ENCODE measurements at regions not wholly inside any gene's neighbourhood (a gene's known extent, or its start where the extent isn't known, plus 50 kb on each side); places are given as distances from the start of the nearest gene placed in this dataset.

DNA sequence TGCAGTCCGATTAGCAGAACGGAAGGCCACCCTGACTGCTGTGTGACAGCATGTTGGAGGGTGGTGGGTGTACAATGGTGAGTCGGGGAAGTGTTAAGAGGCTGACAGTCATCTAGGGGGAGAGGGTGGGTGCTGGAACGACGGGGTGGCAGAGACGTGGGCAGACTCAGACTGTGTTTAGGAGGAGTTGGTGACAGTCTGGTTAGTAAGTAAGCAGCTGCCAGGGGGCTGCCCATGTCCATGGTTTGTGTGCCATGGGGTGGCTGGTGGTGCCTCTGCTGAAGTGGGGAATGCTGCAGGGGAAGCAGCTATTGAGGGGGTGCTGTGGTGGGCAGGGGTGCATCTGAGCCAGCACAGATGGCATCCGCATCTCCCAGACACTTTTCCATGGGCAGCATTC, 51.3 kb upstream of the BOD1 start:
- no peak overlapping the region for H3K27ac ChIP-seq (ENCODE audit: low read depth, low read length)
- TF ChIP-seq, protein P1, sequence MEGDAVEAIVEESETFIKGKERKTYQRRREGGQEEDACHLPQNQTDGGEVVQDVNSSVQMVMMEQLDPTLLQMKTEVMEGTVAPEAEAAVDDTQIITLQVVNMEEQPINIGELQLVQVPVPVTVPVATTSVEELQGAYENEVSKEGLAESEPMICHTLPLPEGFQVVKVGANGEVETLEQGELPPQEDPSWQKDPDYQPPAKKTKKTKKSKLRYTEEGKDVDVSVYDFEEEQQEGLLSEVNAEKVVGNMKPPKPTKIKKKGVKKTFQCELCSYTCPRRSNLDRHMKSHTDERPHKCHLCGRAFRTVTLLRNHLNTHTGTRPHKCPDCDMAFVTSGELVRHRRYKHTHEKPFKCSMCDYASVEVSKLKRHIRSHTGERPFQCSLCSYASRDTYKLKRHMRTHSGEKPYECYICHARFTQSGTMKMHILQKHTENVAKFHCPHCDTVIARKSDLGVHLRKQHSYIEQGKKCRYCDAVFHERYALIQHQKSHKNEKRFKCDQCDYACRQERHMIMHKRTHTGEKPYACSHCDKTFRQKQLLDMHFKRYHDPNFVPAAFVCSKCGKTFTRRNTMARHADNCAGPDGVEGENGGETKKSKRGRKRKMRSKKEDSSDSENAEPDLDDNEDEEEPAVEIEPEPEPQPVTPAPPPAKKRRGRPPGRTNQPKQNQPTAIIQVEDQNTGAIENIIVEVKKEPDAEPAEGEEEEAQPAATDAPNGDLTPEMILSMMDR (IDR thresholded peaks at IDR 0.05; ENCODE audit: low read depth, low read length): no peak
- peaks cover 17% of the 10 kb centered on the region for H3K27me3 ChIP-seq (ENCODE audit: control insufficient read depth, insufficient read depth, low read length)
- ChIA-PET POLR2A (no interaction called here), CTCF (no interaction called here)
- no peak for DNase-seq (ENCODE audit: low read depth, low spot score)
- H3K9me3 ChIP-seq (ENCODE audit: control insufficient read depth, insufficient read depth, low read length): no peaks in the 10 kb centered on the region; the same call in 1 of the 2 replicates
- no peak overlapping the region for H3K4me3 ChIP-seq (ENCODE audit: low read depth, low read length)

DNA sequence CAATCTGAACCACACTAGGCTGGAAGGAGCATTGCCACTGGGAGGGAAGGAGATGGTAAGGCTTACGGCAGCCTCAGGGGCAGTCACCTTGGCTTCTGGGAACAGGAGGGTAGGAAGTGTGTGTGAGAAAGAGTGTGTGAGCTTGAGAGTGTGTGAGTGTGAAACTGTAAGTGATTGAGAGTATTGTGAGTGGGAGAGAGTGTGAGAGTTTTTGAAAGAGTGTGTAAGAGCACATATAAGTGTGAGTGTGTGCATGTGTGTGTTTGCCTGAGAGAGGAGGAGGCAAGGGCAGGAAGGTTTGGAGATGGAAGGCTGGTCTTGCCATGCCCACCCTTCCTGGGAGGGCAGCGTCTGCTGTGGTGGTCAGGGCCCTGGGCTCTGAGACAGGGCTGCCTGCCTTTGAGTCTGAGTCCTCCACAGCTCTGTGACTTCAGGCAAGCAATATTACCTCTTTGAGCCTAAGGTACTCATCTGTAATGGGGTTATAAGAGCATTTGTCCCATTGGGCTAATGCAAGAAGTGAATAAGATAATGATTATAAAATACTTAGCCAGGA, 51.9 kb upstream of the BOD1 start:
- no peak overlapping the region for H3K4me3 ChIP-seq (ENCODE audit: low read depth, low read length)
- no peak for DNase-seq (ENCODE audit: low read depth, low spot score)
- H3K9me3 ChIP-seq (ENCODE audit: control insufficient read depth, insufficient read depth, low read length): no peaks in the 10 kb centered on the region; the same call in 1 of the 2 replicates
- TF ChIP-seq, protein P1 (IDR thresholded peaks at IDR 0.05; ENCODE audit: low read depth, low read length): no peak
- CTCF ChIA-PET: no interaction called here
- H3K27ac ChIP-seq (ENCODE audit: low read depth, low read length): no peak overlapping the region
- POLR2A ChIA-PET: no interaction called here
- peaks cover 23% of the 10 kb centered on the region for H3K27me3 ChIP-seq (ENCODE audit: control insufficient read depth, insufficient read depth, low read length)

DNA sequence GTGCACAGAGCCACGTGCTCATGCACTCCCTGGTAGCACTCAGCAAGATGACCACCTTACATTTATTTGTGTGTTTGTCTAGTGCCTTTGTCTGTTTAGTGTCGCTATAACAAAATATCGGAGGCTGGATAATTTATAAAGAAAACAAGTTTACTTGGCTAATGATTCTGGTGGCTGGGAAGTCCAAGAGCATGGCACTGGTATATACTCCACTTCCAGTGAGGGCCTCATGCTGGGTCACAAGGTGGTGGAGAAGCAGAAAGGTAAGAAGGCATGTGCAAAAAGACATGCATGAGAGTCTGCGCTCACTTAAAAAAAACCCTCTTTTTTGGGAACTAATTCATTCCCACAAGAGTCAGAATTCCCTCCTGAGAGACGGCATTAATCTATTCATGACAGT, 52.5 kb upstream of the BOD1 start:
- TF ChIP-seq, protein P1 (IDR thresholded peaks at IDR 0.05; ENCODE audit: low read depth, low read length): no peak
- DNase-seq (ENCODE audit: low read depth, low spot score): no peak
- CTCF ChIA-PET: no interaction called here
- no peaks in the 10 kb centered on the region; the same call in 1 of the 2 replicates for H3K9me3 ChIP-seq (ENCODE audit: control insufficient read depth, insufficient read depth, low read length)
- POLR2A ChIA-PET: no interaction called here
- no peak overlapping the region for H3K4me3 ChIP-seq (ENCODE audit: low read depth, low read length)
- peaks cover 25% of the 10 kb centered on the region for H3K27me3 ChIP-seq (ENCODE audit: control insufficient read depth, insufficient read depth, low read length)
- no peak overlapping the region for H3K27ac ChIP-seq (ENCODE audit: low read depth, low read length)

DNA sequence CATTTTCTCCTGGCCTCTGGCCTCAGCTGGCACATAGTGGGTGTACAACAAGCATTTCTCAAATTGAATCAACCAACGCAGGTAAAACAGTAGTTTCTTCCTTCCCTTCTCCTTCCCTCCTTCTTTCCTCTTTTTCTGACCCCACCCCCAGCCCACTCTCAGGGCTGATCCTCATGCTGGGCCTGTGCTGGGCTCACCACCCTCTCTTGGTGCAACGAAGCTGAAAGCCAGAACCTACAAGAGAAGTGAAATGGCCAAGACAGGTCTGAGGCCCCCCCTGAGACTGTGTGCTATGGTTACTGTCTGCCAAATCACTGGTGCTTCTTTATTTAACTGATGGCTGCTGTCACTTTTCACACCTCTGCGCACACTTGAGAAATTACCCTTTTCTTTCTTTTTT, 53.0 kb upstream of the BOD1 start:
- Histone ChIP-seq H3K4me3 (ENCODE audit: low read depth, low read length) (no peak overlapping the region), H3K27ac (ENCODE audit: low read depth, low read length) (no peak overlapping the region), H3K9me3 (ENCODE audit: control insufficient read depth, insufficient read depth, low read length) (no peaks in the 10 kb centered on the region; the same call in 1 of the 2 replicates), H3K27me3 (ENCODE audit: control insufficient read depth, insufficient read depth, low read length) (peaks cover 25% of the 10 kb centered on the region)
- POLR2A ChIA-PET: no interaction called here
- DNase-seq (ENCODE audit: low read depth, low spot score): no peak
- TF ChIP-seq, protein P1 (IDR thresholded peaks at IDR 0.05; ENCODE audit: low read depth, low read length): no peak
- CTCF ChIA-PET: no interaction called here

DNA sequence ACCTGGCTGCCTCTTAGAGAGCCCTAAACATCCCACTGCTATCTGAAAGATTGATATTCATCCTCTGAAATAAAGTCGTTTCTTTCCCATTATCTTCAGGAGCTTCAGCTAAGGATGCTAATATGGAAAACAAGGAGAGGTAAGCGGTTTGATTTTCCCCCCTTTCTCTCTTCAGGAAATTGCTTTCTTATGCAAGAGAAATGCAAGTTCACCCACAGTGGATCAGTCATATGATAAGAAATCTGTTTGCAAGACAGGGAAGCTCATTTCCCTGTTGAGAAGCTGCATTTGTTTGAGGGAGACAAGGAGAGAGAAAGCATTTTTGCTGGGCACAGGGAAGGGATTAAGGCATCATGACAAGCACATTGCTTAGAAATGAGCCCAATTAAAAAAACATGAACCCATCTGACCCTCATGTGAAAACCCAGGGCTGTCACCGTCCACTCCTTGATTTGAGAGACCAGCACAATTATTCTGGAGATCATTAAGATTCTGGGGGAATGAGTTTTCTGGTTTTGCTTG, 53.7 kb upstream of the BOD1 start:
- ChIA-PET CTCF (interaction anchor here (0.7 to 1.3 kb wide), 2 partner anchors 10 to 642 kb away, joined by 3 to 10 read pairs; no protein-coding TSS in a partner anchor), POLR2A (interaction anchor here (0.6 kb wide), 1 partner anchor 8 kb away, joined by 5 read pairs; no protein-coding TSS in a partner anchor)
- no peak overlapping the region for H3K27ac ChIP-seq (ENCODE audit: low read depth, low read length)
- DNase-seq (ENCODE audit: low read depth, low spot score): no peak
- TF ChIP-seq, protein P1 (IDR thresholded peaks at IDR 0.05; ENCODE audit: low read depth, low read length): no peak
- peaks cover 25% of the 10 kb centered on the region for H3K27me3 ChIP-seq (ENCODE audit: control insufficient read depth, insufficient read depth, low read length)
- peaks cover 4% of the 10 kb centered on the region; the same call in 1 of the 2 replicates for H3K9me3 ChIP-seq (ENCODE audit: control insufficient read depth, insufficient read depth, low read length)
- no peak overlapping the region for H3K4me3 ChIP-seq (ENCODE audit: low read depth, low read length)
